Panc1 (cell line): ENCODE measurements at regions not wholly inside any gene's neighbourhood (a gene's known extent, or its start where the extent isn't known, plus 50 kb on each side); places are given as distances from the start of the nearest gene placed in this dataset.

ENCODE experiments used
- ATAC-seq: fragments of 200-7000 bp; cut with Tn5 transposase; 2 replicates; pipeline ENCODE4 v1.9.1; 2020; ENCODE audit warnings: mild to moderate bottlenecking, moderate library complexity
- BruUV-seq: library from RNA; stranded (reverse); fragments of 400-500 nt; replicated peaks from 2 replicates; lab custom pipeline; 2021; lab: Mats Ljungman, UMichigan
- CTCF ChIA-PET: fragments of 300-600 bp; sonication (Branson Sonifier 250); formaldehyde crosslinking; loops from one replicate; lab custom pipeline; 2022; ENCODE audit warnings: antibody characterized with exemption; lab: Charles Lee
- POLR2A ChIA-PET: fragments of 300-600 bp; sonication (Branson Sonifier 250); formaldehyde crosslinking; loops from one replicate; lab custom pipeline; 2022; ENCODE audit warnings: antibody characterized with exemption; lab: Charles Lee
- DNase-seq: peaks from one replicate; pipeline ENCODE4 v3.0.0-alpha.2; 2010; ENCODE audit warnings: low read depth, low spot score
- H3K27ac ChIP-seq: 2 replicates; pipeline ENCODE4 v1.5.1; 2011; ENCODE audit warnings: mild to moderate bottlenecking, low read length, inconsistent platforms
- H3K27me3 ChIP-seq: fragments of 200-500 bp; sonication (Bioruptor generic); 2 replicates; pipeline ENCODE4 v1.6.0; 2014; ENCODE audit warnings: low read length, inconsistent platforms; ENCODE audit not compliant: control insufficient read depth, insufficient read depth
- H3K36me3 ChIP-seq: fragments of 200-500 bp; sonication (Bioruptor generic); 2 replicates; pipeline ENCODE4 v1.5.1; 2014; ENCODE audit warnings: inconsistent platforms, mild to moderate bottlenecking, low read length, moderate library complexity; ENCODE audit not compliant: control insufficient read depth, insufficient read depth
- H3K4me1 ChIP-seq: 2 replicates; pipeline ENCODE4 v1.5.1; 2011; ENCODE audit warnings: inconsistent platforms, mild to moderate bottlenecking, low read length, moderate library complexity; ENCODE audit not compliant: control insufficient read depth, insufficient read depth
- H3K4me3 ChIP-seq, 2 experiments: 2 replicates each; pipeline ENCODE4 v1.5.1; 2011 to 2012; ENCODE audit warnings: low read depth in 2 of 2, low read length in 2 of 2, mild to moderate bottlenecking in 2 of 2, inconsistent platforms in 1 of 2, moderate library complexity in 1 of 2
- H3K9me3 ChIP-seq: fragments of 200-500 bp; sonication (Bioruptor generic); 2 replicates; pipeline ENCODE4 v1.5.1; 2014; ENCODE audit warnings: low read depth, mild to moderate bottlenecking, inconsistent platforms, low read length, moderate library complexity; ENCODE audit not compliant: control insufficient read depth, insufficient read depth
- CTCF ChIP-seq: fragments of 450-650 bp; IDR thresholded peaks from 2 replicates; pipeline ENCODE4 v1.5.1; 2017; ENCODE audit warnings: mild to moderate bottlenecking
- POLR2AphosphoS5 ChIP-seq: IDR thresholded peaks from 2 replicates; pipeline ENCODE4 v1.6.1; 2012; ENCODE audit warnings: mild to moderate bottlenecking, low read depth, low read length, moderate library complexity
- REST ChIP-seq, 2 experiments: IDR thresholded peaks; 2 replicates each; pipeline ENCODE4 v1.6.1; 2011 to 2012; ENCODE audit warnings: low read depth in 2 of 2, control low read depth in 1 of 2, low read length in 1 of 2, mild to moderate bottlenecking in 1 of 2, moderate library complexity in 1 of 2; ENCODE audit not compliant: insufficient read depth in 1 of 2
- SIN3A ChIP-seq: IDR thresholded peaks from 2 replicates; pipeline ENCODE4 v1.6.1; 2012; ENCODE audit warnings: low read depth, mild to moderate bottlenecking, low read length, moderate library complexity, borderline replicate concordance; ENCODE audit not compliant: insufficient read depth
- TCF7L2 ChIP-seq: IDR thresholded peaks from 2 replicates; pipeline ENCODE4 v1.6.1; 2011; ENCODE audit warnings: mild to moderate bottlenecking, low read depth, low read length, inconsistent platforms
- in situ Hi-C: cut with HindIII; loops from 2 replicates; pipeline ENCODE4 v1.10.0; 2016; ENCODE audit warnings: low sequenced_read_pairs, low pct_unique_long_range_greater_than_20kb
- intact Hi-C: fragments of 100-400 bp; cut with micrococcal nuclease; formaldehyde crosslinking; loops from one replicate; pipeline ENCODE4 v1.10.0; 2022; ENCODE audit not compliant: unreplicated experiment

GRCh38 chr10:55091691-55092328 lies 290.8 kb upstream of the PCDH15 start:
- no peak for TF ChIP-seq POLR2AphosphoS5
- TF ChIP-seq CTCF, result peak; percentile 82; the same call in 1 of the 2 replicates
- no peak overlapping the region for H3K4me3 ChIP-seq
- in situ Hi-C loops, result no loop called here
- H3K4me1 ChIP-seq, result no peaks in the 10 kb centered on the region
- H3K27ac ChIP-seq, result no peak overlapping the region
- H3K9me3 ChIP-seq, result no peaks in the 10 kb centered on the region
- ATAC-seq (no peak), DNase-seq (no peak)
- no peaks in the 10 kb centered on the region for H3K27me3 ChIP-seq
- ChIA-PET CTCF (interaction anchor here (0.7 to 0.9 kb wide), 2 partner anchors 82 to 341 kb away, joined by 3 to 6 read pairs; no protein-coding TSS in a partner anchor), POLR2A (no interaction called here)
- intact Hi-C loops, result loop anchor here (5.0 kb wide), 1 partner anchor 170 kb away; no protein-coding TSS in a partner anchor
- BruUV-seq, result no TSS peak
- no peaks in the 10 kb centered on the region; the same call in 1 of the 2 replicates for H3K36me3 ChIP-seq

- ChIA-PET CTCF (no interaction called here), POLR2A (no interaction called here)
- Histone ChIP-seq H3K9me3 (no peaks in the 10 kb centered on the region; the same call in 1 of the 2 replicates), H3K27ac (no peak overlapping the region), H3K4me1 (no peaks in the 10 kb centered on the region), H3K4me3 (no peak overlapping the region), H3K36me3 (no peaks in the 10 kb centered on the region), H3K27me3 (no peaks in the 10 kb centered on the region)
- BruUV-seq, result no TSS peak
- in situ Hi-C loops (no loop called here), intact Hi-C loops (no loop called here)
- TF ChIP-seq CTCF (no peak), REST (IDR thresholded peaks at IDR 0.05; ENCODE audit: insufficient read depth in 1 of 2, low read depth in 2 of 2, low read length in 1 of 2) (no peak), POLR2AphosphoS5 (no peak), SIN3A (no peak), TCF7L2 (no peak)
- DNase-seq (no peak), ATAC-seq (no peak)
Observed at GRCh38 chr10:55078121-55078520, 277.1 kb upstream of the PCDH15 start.
